OCI-LY7 (cell line): ENCODE measurements at regions not wholly inside any gene's neighbourhood (a gene's known extent, or its start where the extent isn't known, plus 50 kb on each side); places are given as distances from the start of the nearest gene placed in this dataset.

ENCODE experiments used
- BruUV-seq: library from RNA; stranded (reverse); fragments of 400-500 nt; replicated peaks from 2 replicates; lab custom pipeline; 2021; lab: Mats Ljungman, UMichigan
- CTCF ChIA-PET: fragments of 300-600 bp; sonication (Branson Sonifier 250); formaldehyde crosslinking; loops from one replicate; lab custom pipeline; 2022; ENCODE audit warnings: antibody characterized with exemption; ENCODE audit not compliant: unreplicated experiment; lab: Charles Lee
- POLR2A ChIA-PET: fragments of 300-600 bp; sonication (Branson Sonifier 250); formaldehyde crosslinking; loops from one replicate; lab custom pipeline; 2022; ENCODE audit warnings: antibody characterized with exemption; lab: Charles Lee
- DNase-seq: peaks from one replicate; pipeline ENCODE4 v3.0.0-alpha.2; 2015; ENCODE audit warnings: low spot score
- H2AFZ ChIP-seq: fragments of 200-600 bp; sonication (generic), shearing (Covaris generic); 2 replicates; pipeline ENCODE4 v1.6.1; 2014; ENCODE audit warnings: mild to moderate bottlenecking, antibody characterized with exemption, low read length, moderate library complexity
- H3K27ac ChIP-seq: fragments of 200-600 bp; sonication (generic); 2 replicates; pipeline ENCODE4 v1.5.1; 2014; ENCODE audit warnings: mixed run types, low read depth, mild to moderate bottlenecking, moderate library complexity, low read length, inconsistent platforms; ENCODE audit not compliant: poor library complexity, severe bottlenecking
- H3K36me3 ChIP-seq: fragments of 200-600 bp; sonication (generic); 2 replicates; pipeline ENCODE4 v1.6.1; 2014; ENCODE audit warnings: mild to moderate bottlenecking, antibody characterized with exemption, low read length, moderate library complexity, mixed read lengths; ENCODE audit not compliant: insufficient read depth
- H3K4me1 ChIP-seq: fragments of 200-600 bp; sonication (generic); 2 replicates; pipeline ENCODE4 v1.5.1; 2014; ENCODE audit warnings: mild to moderate bottlenecking, low read length; ENCODE audit not compliant: insufficient read depth, poor library complexity, severe bottlenecking
- H3K4me2 ChIP-seq: fragments of 200-600 bp; sonication (generic); 2 replicates; pipeline ENCODE4 v1.6.1; 2014; ENCODE audit warnings: mild to moderate bottlenecking, low read length
- H3K4me3 ChIP-seq: fragments of 200-600 bp; sonication (generic); 2 replicates; pipeline ENCODE4 v1.5.1; 2014; ENCODE audit warnings: mild to moderate bottlenecking, low read depth, low read length; ENCODE audit not compliant: poor library complexity, severe bottlenecking
- H3K79me2 ChIP-seq: fragments of 200-600 bp; sonication (generic); 2 replicates; pipeline ENCODE4 v1.6.1; 2016; ENCODE audit warnings: low read depth, mild to moderate bottlenecking, low read length, moderate library complexity, mixed read lengths; ENCODE audit not compliant: insufficient read depth
- H3K9me2 ChIP-seq: fragments of 200-600 bp; sonication (generic); 2 replicates; pipeline ENCODE4 v1.6.1; 2016; ENCODE audit warnings: mild to moderate bottlenecking, low read length, mixed read lengths; ENCODE audit not compliant: insufficient read depth
- H3K9me3 ChIP-seq: fragments of 200-600 bp; sonication (generic); 2 replicates; pipeline ENCODE4 v1.6.1; 2014; ENCODE audit warnings: mild to moderate bottlenecking, mixed run types, low read length, mixed read lengths
- H4K20me1 ChIP-seq: fragments of 200-600 bp; sonication (generic); 2 replicates; pipeline ENCODE4 v1.6.1; 2014; ENCODE audit warnings: mild to moderate bottlenecking, antibody characterized with exemption, low read length, moderate library complexity, mixed read lengths; ENCODE audit not compliant: insufficient read depth
- EZH2phosphoT487 ChIP-seq: fragments of 200-600 bp; sonication (generic); IDR thresholded peaks from 2 replicates; pipeline ENCODE4 v1.6.1; 2018; ENCODE audit warnings: low read depth, borderline replicate concordance, mild to moderate bottlenecking, mixed run types, antibody characterized with exemption, low read length, moderate library complexity, mixed read lengths
- intact Hi-C: fragments of 100-400 bp; cut with micrococcal nuclease; formaldehyde crosslinking; loops from one replicate; pipeline ENCODE4 v1.10.0; 2022; ENCODE audit not compliant: unreplicated experiment
- TF ChIP-seq, protein P1 (sequence below): fragments of 200-600 bp; sonication (generic); conservative IDR thresholded peaks from 2 replicates; pipeline ENCODE4 v1.5.1; 2014; ENCODE audit warnings: mild to moderate bottlenecking, antibody characterized with exemption, low read length, moderate library complexity, mixed read lengths

GRCh38 chr6:112842330-112842685 is 495.2 kb downstream of the RFPL4B start:
- ChIA-PET CTCF (no interaction called here), POLR2A (interaction anchor here (1.0 to 1.1 kb wide), 2 partner anchors 11 to 91 kb away, joined by 3 read pairs; no protein-coding TSS in a partner anchor)
- H2AFZ ChIP-seq: no peak overlapping the region
- DNase-seq: no peak
- H4K20me1 ChIP-seq: no peaks in the 10 kb centered on the region
- intact Hi-C loops: no loop called here
- H3K9me2 ChIP-seq: no peaks in the 10 kb centered on the region
- peak overlapping the region; percentile 36; the same call in 1 of the 2 replicates for H3K4me2 ChIP-seq
- H3K4me3 ChIP-seq: no peak overlapping the region
- no TSS peak for BruUV-seq
- H3K79me2 ChIP-seq: no peaks in the 10 kb centered on the region
- H3K4me1 ChIP-seq: peaks cover 4% of the 10 kb centered on the region
- TF ChIP-seq, protein P1, sequence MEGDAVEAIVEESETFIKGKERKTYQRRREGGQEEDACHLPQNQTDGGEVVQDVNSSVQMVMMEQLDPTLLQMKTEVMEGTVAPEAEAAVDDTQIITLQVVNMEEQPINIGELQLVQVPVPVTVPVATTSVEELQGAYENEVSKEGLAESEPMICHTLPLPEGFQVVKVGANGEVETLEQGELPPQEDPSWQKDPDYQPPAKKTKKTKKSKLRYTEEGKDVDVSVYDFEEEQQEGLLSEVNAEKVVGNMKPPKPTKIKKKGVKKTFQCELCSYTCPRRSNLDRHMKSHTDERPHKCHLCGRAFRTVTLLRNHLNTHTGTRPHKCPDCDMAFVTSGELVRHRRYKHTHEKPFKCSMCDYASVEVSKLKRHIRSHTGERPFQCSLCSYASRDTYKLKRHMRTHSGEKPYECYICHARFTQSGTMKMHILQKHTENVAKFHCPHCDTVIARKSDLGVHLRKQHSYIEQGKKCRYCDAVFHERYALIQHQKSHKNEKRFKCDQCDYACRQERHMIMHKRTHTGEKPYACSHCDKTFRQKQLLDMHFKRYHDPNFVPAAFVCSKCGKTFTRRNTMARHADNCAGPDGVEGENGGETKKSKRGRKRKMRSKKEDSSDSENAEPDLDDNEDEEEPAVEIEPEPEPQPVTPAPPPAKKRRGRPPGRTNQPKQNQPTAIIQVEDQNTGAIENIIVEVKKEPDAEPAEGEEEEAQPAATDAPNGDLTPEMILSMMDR: no peak
- no peak overlapping the region for H3K27ac ChIP-seq
- no peaks in the 10 kb centered on the region for H3K36me3 ChIP-seq
- H3K9me3 ChIP-seq: no peaks in the 10 kb centered on the region

- no peaks in the 10 kb centered on the region for H3K9me3 ChIP-seq
- intact Hi-C loops: no loop called here
- CTCF ChIA-PET: no interaction called here
- H3K27ac ChIP-seq: no peak overlapping the region
- no peak overlapping the region for H2AFZ ChIP-seq
- no peak for DNase-seq
- TF ChIP-seq, protein P1: no peak
- peaks cover 4% of the 10 kb centered on the region for H3K4me1 ChIP-seq
- H4K20me1 ChIP-seq: no peaks in the 10 kb centered on the region
- H3K4me3 ChIP-seq: no peak overlapping the region
- POLR2A ChIA-PET: no interaction called here
- no peaks in the 10 kb centered on the region for H3K79me2 ChIP-seq
- H3K36me3 ChIP-seq: no peaks in the 10 kb centered on the region
- no peaks in the 10 kb centered on the region for H3K9me2 ChIP-seq
- BruUV-seq: no TSS peak
- H3K4me2 ChIP-seq: no peak overlapping the region
These were observed 499.6 kb downstream of the RFPL4B start for GRCh38 chr6:112846681-112847080.

DNA sequence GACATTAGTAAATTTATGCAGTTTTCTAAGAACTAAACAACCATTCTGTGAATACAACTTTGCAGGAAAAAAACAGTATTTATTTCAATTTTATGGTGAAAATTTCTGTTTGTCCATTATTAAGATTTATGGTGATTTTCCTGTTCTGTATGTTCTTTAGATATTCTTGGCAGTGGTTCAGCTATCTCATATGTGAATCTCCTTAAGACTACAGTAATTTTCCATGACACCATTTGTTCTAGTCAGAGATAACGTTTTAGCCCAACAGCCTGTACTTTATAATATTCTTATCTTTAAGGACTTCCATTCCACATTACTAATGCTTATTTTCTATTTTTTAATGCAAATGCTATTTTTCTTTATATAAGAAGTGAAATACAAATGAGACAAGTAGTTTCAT is 504.0 kb downstream of the RFPL4B start:
- no peaks in the 10 kb centered on the region for H4K20me1 ChIP-seq
- ChIA-PET POLR2A (no interaction called here), CTCF (no interaction called here)
- TF ChIP-seq, protein P1: no peak
- TF ChIP-seq EZH2phosphoT487: no peak
- no peaks in the 10 kb centered on the region for H3K9me3 ChIP-seq
- no peak overlapping the region for H2AFZ ChIP-seq
- no peak for DNase-seq
- no peaks in the 10 kb centered on the region for H3K79me2 ChIP-seq
- no peak overlapping the region for H3K4me2 ChIP-seq
- intact Hi-C loops: no loop called here
- H3K36me3 ChIP-seq: no peaks in the 10 kb centered on the region
- no peak overlapping the region for H3K27ac ChIP-seq
- no peaks in the 10 kb centered on the region for H3K9me2 ChIP-seq
- H3K4me3 ChIP-seq: no peak overlapping the region
- BruUV-seq: no TSS peak
- H3K4me1 ChIP-seq: no peaks in the 10 kb centered on the region
